ENCODE measurements at regions not wholly inside any gene's neighbourhood (a gene's known extent, or its start where the extent isn't known, plus 50 kb on each side); places are given as distances from the start of the nearest gene placed in this dataset.

DNA sequence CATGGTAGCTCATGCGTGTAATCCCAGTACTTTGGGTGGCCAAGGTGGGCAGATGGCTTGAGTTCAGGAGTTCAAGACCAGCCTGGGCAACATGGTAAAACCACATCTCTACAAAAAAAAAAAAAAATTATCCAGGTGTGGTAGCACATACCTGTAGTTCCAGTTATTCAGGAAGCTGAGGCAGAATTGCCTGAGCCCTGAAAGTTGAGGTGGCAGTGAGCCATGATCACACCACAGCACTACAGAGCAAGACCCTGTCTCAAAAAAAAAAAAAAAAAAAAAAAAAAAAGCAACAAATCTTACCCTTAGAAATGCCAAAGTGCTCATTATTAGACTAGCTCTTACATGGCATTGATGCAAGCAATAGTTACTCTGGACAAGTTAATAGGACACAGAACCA lies 724.9 kb downstream of the MAT2B start:
- no peaks in the 10 kb centered on the region for H3K36me3 Mint-ChIP-seq
- Histone ChIP-seq H2AFZ (ENCODE audit: insufficient read depth, low read depth, low read length, poor library complexity, severe bottlenecking) (no peak overlapping the region), H3K79me2 (ENCODE audit: insufficient read depth, low read length) (no peaks in the 10 kb centered on the region), H3K27me3 (ENCODE audit: control insufficient read depth in 2 of 2, insufficient read depth in 2 of 2, low read length in 2 of 2) (no peaks in the 10 kb centered on the region), H3K27ac (ENCODE audit: low read depth in 1 of 2, low read length in 2 of 2) (no peak overlapping the region), H3K4me2 (replicated peaks; ENCODE audit: extremely low read depth, low read length, poor library complexity, severe bottlenecking) (no peak overlapping the region), H3K4me3 (replicated peaks in 1 of 3; ENCODE audit: low read depth in 2 of 3, low read length in 3 of 3) (no peak overlapping the region), H3K9ac (ENCODE audit: insufficient read depth, low read length, poor library complexity, severe bottlenecking) (no peak overlapping the region), H3K36me3 (replicated peaks in 1 of 2; ENCODE audit: control insufficient read depth in 1 of 2, insufficient read depth in 2 of 2, low read length in 2 of 2) (no peaks in the 10 kb centered on the region), H4K20me1 (ENCODE audit: insufficient read depth, low read length) (no peaks in the 10 kb centered on the region), H3K4me1 (ENCODE audit: control insufficient read depth in 1 of 2, insufficient read depth in 2 of 2, low read length in 2 of 2) (no peaks in the 10 kb centered on the region), H3K9me3 (replicated peaks in 1 of 2; ENCODE audit: control insufficient read depth in 1 of 2, insufficient read depth in 1 of 2, low read length in 2 of 2) (peaks cover 7 to 9% of the 10 kb centered on the region in 2 donors)
- peaks cover 0 to 5% (median 2%) of the 10 kb centered on the region in 7 donors for H3K9me3 Mint-ChIP-seq
- H3K27me3 Mint-ChIP-seq (ENCODE audit: low read depth in 3 of 3) = no peaks in the 10 kb centered on the region
- TF ChIP-seq CTCF (IDR thresholded peaks at IDR 0.05) = no peak
- intact Hi-C loops (cut with micrococcal nuclease) = no loop called here
- H3K27ac Mint-ChIP-seq = no peak overlapping the region
- H3K4me1 Mint-ChIP-seq = no peaks in the 10 kb centered on the region
- no peak for DNase-seq
- WGBS (ENCODE audit: insufficient coverage) = no CpG with 5 or more reads among the region's 1 CpG
- no peak overlapping the region for H3K4me3 Mint-ChIP-seq

- H3K9me3 Mint-ChIP-seq = peaks cover 0 to 2% (median 0%) of the 10 kb centered on the region in 7 donors
- no peaks in the 10 kb centered on the region for H3K4me1 ChIP-seq (ENCODE audit: control insufficient read depth in 1 of 2, insufficient read depth in 2 of 2, low read length in 2 of 2)
- H3K4me3 ChIP-seq (replicated peaks in 1 of 3; ENCODE audit: low read depth in 2 of 3, low read length in 3 of 3) = no peak overlapping the region
- no peak overlapping the region for H3K4me3 Mint-ChIP-seq
- no peak overlapping the region for H3K27ac ChIP-seq (ENCODE audit: low read depth in 1 of 2, low read length in 2 of 2)
- no peaks in the 10 kb centered on the region for H3K79me2 ChIP-seq (ENCODE audit: insufficient read depth, low read length)
- no peaks in the 10 kb centered on the region for H4K20me1 ChIP-seq (ENCODE audit: insufficient read depth, low read length)
- no CpG with 5 or more reads among the region's 2 CpGs for WGBS (ENCODE audit: insufficient coverage)
- intact Hi-C loops (cut with micrococcal nuclease) = no loop called here
- no peak overlapping the region for H3K9ac ChIP-seq (ENCODE audit: insufficient read depth, low read length, poor library complexity, severe bottlenecking)
- H3K27ac Mint-ChIP-seq = no peak overlapping the region
- H3K36me3 ChIP-seq (replicated peaks in 1 of 2; ENCODE audit: control insufficient read depth in 1 of 2, insufficient read depth in 2 of 2, low read length in 2 of 2) = no peaks in the 10 kb centered on the region
- no peak overlapping the region for H3K4me2 ChIP-seq (replicated peaks; ENCODE audit: extremely low read depth, low read length, poor library complexity, severe bottlenecking)
- no peaks in the 10 kb centered on the region for H3K27me3 ChIP-seq (ENCODE audit: control insufficient read depth in 2 of 2, insufficient read depth in 2 of 2, low read length in 2 of 2)
- peaks cover 2 to 3% of the 10 kb centered on the region in 2 donors for H3K9me3 ChIP-seq (replicated peaks in 1 of 2; ENCODE audit: control insufficient read depth in 1 of 2, insufficient read depth in 1 of 2, low read length in 2 of 2)
- H3K27me3 Mint-ChIP-seq (ENCODE audit: low read depth in 3 of 3) = no peaks in the 10 kb centered on the region
- no peaks in the 10 kb centered on the region for H3K36me3 Mint-ChIP-seq
- no peaks in the 10 kb centered on the region for H3K4me1 Mint-ChIP-seq
- H2AFZ ChIP-seq (ENCODE audit: insufficient read depth, low read depth, low read length, poor library complexity, severe bottlenecking) = no peak overlapping the region
- DNase-seq = no peak
- no peak for TF ChIP-seq CTCF (IDR thresholded peaks at IDR 0.05)
Measured at GRCh38 chr5:164233791-164234190, 728.4 kb downstream of the MAT2B start.

Measured in CD14-positive monocyte (primary cell).